Stimulated activated CD4-positive, alpha-beta T cell treated with anti-CD3 and anti-CD28 coated beads, Interleukin-1b, Interleukin-23, amount 100 ng/mL, for 24 hours (primary cell): ENCODE measurements at regions not wholly inside any gene's neighbourhood (a gene's known extent, or its start where the extent isn't known, plus 50 kb on each side); places are given as distances from the start of the nearest gene placed in this dataset.
"Not testable (repeated sequence)": the region's sequence is repeated elsewhere in the genome, so short reads cannot be mapped to it uniquely, and the experiment has no call there.

Source experiments
- DNase-seq, 4 experiments: peaks; one replicate each; pipeline ENCODE4 v3.0.0-alpha.2; 2020; ENCODE audit warnings: low read depth in 4 of 4, low spot score in 1 of 4

DNA sequence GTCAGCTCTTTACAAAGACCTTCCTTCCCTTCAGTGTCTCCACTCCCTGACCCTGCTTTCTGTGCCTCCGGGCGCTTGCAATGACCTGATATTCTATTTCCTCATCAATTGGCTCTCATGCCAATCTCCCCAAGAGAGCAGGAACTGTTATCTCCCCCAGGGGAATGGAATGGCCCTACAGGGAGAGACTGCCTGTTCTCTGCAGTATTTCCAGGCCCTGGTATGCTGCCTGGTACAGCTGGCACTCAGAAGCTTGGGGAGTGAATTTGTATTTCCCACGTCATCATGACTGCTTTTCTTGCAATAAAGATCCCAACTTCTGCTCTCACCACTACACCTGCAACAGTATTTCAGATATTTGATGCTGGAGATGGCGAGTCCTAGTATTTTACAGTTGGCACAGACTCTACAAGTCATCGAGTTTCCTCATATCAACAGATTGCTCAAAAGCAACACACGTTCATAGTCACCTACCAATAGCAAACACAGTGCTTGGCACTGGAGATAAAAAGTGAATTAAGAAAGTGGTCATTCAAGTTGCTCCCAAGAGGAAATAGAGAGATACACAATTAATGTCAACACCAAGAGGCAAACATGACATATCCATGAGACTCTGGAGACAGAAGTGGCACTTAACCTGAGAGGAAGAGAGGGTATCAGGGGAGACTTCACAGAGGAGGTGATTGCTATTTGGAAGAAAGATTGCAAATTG, 90.5 kb upstream of the EGFL6 start:
- DNase-seq: no peak

DNA sequence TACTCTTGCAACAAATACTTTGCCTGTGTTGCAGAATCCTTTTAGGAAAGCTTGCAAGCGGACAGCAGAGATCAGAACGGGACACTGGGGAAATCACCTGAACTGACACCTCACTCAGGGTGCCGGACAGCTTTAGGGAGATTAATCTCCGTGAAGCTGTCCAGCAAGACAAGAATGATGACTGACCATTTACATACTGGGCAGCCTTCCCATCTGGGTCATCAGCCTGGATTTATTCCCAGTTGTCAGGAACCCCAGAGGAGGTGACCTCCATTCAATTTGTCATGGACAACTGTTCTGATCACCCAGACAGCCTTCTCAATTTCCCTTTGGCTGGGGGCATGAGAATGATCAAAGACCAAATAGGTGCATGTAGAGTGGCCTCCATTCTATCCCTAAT, 93.0 kb upstream of the EGFL6 start:
- DNase-seq: no peak

DNA sequence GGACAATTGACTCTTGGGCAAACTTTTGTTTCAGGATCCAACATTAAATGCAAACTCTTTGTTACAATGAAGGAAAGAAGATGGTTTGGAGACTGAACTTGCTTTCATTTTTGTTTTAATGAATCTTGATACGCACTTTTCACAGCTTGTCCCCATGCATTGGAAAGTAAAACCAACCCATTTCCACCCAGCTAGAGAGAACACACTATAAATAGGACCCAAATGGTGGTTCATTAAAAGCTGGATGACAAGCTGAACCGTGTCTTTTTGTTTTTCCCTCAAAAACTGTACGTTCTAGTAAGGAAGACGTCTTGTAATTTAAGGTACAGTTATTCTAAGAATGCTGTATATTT, 95.3 kb upstream of the EGFL6 start:
- no peak for DNase-seq

DNA sequence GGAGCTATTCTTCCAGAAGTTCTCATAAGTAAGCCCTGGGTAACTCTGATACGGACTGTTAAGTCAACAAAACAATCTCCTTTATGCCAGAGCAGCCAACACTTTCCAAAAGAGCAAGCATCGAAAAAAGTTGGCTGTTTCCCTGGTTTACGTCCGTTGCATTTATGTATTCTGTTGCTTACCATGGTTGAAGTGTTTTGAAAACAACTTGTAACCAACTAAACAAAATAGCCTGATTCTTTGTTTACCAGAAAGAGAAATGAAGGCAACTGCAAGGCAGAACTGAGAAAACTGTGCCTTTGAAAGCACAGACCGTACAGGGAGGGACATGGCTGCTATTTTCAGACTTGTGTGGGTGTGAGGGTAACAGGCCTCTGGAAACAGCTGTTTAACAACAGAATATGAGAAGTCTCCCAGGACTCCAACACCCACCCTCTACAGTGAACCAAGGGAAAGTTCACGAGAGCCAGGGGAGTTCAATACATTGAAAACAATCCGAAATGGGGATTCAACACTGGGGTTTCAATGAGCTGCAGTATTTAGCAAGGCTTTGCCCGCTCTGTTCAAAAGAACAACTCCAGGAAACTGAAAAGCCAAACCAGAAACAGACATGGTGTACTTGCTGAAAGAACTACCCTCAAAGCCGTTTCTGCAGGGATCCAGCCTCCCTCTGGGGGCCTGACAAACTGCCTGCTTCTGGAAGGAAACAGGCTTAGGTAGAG, 95.8 kb upstream of the EGFL6 start:
- DNase-seq: no peak

DNA sequence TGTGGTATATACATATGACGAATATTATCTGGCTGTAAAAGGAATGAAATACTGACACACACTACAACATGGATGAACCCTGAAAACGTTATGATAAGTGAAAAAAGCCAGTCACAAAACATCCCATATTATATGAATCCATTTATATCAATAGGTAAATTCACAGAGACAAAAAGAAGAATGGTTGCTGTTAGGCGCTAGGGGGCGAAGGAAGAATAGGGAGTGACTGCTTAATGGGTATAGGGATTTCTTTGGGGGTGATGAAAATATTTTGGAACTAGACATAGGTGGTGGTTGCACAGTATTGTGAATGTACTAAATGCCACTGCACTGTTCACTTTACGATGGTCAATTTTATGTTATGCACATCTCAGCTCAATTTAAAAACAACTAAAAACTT, 96.4 kb upstream of the EGFL6 start:
- no peak for DNase-seq

DNA sequence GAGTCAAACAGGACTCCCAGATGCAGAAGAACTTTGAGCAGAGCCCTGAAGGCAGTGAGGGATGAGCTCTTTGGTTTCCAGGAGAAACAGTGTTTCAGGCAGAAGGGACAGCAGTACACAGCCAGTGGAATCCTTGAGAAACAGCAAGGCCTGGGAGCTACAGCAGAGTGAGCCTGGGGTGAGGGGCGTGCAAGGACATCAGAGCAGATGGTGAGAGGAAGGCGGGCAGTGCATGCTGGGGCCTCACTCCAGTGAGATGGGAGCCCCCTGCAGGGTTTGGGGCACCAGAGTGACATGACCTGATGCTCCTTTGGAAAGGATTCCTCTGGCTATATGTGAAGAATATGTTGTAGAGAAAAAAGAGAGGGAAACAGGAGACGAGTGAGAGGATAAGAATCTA, 98.1 kb upstream of the EGFL6 start:
- DNase-seq: no peak

DNA sequence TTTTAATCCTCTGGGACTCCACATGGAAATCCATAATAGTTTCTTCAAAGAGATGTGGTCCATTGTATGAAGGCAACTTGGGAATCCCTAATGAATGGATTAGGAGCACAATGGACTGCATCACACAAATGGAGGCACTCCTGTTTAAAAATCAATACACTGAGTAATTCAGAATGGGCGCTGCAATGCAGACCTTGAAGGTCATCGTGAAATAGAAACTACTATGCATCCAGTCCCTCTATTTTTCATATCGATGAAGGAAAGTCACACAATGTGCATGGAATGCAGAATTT, 98.8 kb upstream of the EGFL6 start:
- no peak for DNase-seq

DNA sequence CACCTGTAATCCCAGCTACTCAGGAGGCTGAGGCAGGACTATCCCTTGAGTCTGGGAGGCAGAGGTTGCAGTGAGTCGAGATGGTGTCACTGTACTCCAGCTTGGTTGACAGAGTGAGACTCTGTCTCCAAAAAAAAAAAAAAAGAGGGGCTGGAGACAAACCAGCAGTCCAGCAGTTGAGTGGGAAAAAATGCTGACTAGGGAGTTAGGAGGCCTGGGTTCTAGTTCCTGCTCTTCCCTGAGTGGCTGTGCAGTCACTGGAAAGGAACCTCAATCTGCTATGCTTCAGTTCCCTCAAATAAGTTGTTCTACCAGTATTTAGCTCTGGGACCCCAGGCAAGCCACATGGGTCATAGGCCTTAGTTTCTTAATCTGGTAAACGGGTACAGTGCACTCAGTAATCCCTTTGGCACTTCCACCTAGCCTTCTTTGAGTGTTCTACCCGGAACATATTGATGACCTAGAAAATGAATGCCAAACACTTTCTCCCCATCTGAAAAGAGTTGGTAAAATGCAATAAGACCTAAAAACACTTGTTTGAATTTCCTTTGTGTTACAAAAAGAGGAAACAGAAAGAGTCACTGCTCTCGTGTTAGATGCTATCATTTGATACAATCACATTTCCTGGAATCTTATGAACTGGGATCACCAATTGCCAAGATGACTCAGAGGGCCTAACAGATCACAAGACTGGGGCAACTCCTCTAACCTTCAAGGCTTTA, 99.3 kb upstream of the EGFL6 start:
- no peak for DNase-seq

DNA sequence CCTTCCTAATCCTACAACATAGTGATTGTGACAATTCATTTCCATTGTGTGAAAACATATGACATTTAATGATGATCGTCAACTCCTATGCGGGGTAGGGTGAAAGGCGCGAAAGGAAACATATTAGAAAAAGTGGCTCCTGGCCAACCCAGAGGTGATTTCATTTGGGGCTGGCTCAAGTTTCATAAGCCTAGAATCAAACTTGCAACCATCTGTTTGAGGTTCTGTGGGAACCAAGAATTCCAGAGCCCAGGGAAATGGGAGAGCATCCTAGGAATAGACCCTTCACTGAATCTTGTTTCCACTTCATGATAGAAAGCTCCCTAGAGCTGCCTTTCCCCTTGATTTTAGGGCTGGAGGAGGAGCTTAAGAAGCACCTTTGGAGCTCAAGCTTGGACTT, 101.3 kb upstream of the EGFL6 start:
- DNase-seq: no peak

DNA sequence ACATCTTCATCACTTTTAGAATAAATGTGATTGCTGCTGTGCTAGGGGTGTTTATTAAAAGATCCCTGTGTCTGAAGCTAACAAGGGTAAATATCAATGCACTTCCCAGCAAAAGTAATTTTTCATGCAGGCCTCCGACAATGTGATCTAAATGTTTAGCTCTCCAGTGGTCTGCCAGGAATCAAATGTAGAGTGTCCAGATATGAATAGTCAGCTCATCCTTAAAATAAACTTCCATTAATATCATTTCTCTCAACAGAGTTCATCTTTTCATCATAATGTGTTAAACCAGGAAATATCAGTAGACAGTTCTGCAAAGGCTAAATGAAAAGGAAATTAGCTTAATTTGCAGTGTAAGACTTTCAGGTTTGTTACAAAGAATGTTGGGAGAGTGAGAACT, 102.2 kb upstream of the EGFL6 start:
- DNase-seq: no peak

DNA sequence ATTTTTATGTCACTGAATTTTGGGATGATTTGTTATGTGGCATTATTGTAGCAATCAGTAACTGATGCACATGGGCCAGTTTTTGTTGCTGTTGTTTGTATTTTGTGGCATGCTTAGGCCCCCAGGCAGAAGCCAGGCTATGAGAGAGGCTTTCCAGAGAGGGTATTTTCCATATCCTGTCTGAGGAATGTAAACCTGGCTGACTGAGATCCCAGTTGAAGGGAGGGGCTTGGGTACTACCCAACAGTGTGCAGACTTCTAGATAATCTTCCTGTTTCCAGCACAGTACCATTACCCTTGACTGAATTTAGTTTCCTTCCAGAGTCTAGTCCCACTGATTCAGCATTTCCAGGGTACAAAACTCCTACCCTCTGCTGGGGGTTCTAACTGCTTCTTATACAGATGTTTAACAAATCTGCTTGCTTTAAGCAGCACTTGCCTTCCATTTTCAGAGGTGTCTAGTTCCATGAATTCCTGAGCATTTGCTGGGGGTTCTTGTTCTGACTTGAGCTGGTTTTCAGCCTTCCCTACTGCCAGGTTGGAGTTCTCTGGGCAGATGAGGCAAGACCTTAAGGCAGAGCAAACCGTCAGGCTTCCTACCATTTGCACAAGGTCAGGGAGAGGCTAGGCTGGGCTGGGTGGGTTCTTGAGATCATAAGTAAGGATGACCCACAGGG, 104.7 kb upstream of the EGFL6 start:
- no peak for DNase-seq

DNA sequence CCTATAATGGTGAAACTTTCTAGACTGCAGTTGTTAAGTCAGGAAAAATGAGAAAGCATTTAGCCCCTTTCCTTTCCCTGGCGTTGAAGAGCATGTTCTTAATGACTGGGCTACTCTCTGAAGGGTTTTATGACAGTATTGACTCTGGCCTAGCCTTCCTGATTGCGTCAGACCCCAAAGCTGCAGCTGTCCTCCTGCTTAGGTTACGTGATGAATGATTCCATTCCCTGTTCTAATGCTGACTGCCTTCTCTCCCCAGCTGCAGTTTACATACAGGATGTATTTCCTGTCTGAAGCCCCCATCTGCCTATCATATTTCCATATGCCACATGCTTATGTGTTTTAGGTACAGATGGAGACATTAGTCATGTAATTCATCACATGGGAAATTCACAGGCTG, 105.8 kb upstream of the EGFL6 start:
- DNase-seq: no peak

DNA sequence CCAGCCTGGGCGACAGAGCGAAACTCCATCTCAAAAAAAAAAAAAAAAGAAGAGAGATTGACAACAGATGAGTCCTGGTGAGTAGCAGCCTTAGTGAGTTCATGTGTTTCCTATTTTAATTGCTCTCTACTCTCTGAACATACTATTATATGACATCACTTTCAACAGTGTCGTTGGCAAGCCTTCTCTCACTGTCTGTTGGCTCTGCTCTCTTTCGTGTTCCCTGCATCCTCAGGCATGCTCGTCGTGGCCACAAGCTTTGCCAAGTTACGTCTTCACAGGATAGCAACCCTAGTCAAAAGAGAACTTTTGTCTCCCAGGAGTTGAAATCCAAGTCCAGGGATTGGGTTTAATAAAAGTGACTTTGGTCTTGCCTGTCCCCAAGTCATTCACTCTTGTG, 117.1 kb upstream of the EGFL6 start:
- DNase-seq: no peak

DNA sequence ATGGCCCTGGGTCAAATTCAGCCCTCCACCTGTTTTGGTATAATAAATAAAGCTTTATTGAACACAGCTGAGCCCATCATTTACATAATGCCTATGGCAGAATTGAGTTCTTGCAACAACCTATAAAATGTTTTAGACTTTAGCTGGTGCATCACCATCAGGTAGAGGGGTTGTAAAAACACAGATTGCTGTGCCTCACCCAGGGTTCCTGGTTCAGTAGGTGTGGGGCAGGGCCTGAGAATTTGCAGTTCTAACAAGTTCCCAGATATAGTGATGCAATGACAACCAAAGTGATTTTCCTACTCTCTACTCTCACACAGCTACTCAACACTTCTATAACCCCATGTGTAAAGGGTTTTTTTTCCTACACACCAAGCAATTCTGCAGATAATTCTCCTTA, 120.0 kb upstream of the EGFL6 start:
- no peak for DNase-seq

DNA sequence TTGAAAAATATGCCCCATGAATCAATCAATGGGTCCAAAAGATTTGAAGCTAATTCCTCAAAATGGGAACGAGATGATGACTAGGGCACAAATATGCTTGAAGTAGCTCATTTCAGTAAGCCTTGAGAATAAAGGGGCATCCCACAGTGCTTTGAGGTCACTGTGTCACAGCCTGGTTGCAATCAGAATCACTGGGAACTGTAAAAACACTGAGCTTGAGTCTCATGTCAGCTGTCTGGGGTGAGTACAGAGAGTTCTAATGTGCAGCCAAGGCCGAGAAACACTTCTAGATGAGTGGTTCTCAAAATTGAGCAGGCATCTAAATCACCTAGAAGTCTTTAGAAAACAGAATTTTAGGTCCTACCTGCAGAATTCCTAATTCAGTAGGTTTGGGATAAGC, 120.5 kb upstream of the EGFL6 start:
- no peak for DNase-seq

DNA sequence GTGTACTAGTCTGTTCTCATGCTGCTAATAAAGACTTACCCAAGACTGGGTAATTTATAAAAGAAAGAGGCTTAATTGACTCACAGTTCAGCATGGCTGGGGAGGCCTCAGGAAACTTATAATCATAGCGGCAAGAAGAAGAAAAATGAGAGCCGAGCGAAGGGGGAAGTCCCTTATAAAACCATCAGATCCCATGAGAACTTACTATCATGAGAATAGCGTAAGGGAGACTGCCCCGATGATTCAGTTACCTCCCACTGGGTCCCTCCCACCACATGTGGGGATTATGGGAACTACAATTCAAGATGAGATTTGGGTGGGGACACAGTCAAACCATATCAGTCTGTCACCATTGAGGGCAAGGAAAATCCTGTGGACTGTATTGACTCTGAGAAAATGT, 121.8 kb upstream of the ATXN3L start:
- not testable (repeated sequence) for DNase-seq

DNA sequence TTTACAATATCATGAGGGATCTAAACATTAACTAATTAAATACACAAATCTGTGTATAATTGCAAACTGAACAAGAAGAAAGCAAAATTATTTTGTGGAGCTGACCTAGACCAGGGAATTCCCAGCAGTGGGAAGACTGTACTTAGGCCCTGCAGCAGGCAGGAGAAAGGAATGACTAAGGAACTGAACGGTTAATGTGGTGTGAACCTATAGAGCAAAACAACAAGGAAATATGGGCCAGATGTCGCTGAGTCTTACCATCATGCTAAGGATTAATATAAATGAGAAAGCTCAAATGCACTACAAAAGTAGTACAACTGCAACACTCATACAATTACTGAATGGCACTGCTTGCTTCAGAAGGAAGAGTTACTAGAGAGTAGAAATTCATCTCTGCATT, 120.3 kb upstream of the ATXN3L start:
- DNase-seq: no peak

DNA sequence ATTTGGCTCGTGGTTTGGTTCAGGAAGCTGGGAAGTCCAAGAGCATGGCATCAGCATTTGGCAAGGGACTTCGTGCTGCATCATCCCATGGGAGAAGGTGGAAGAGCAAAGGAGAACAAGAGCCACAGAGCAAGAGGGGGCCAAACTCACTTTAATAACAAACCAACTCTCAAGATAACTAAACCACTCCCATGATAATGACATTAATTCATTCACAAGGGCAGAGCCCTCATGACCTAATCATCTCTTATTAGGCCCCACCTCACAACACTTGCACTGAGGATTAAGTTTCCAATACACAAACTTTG, 113.4 kb upstream of the ATXN3L start:
- no peak for DNase-seq

DNA sequence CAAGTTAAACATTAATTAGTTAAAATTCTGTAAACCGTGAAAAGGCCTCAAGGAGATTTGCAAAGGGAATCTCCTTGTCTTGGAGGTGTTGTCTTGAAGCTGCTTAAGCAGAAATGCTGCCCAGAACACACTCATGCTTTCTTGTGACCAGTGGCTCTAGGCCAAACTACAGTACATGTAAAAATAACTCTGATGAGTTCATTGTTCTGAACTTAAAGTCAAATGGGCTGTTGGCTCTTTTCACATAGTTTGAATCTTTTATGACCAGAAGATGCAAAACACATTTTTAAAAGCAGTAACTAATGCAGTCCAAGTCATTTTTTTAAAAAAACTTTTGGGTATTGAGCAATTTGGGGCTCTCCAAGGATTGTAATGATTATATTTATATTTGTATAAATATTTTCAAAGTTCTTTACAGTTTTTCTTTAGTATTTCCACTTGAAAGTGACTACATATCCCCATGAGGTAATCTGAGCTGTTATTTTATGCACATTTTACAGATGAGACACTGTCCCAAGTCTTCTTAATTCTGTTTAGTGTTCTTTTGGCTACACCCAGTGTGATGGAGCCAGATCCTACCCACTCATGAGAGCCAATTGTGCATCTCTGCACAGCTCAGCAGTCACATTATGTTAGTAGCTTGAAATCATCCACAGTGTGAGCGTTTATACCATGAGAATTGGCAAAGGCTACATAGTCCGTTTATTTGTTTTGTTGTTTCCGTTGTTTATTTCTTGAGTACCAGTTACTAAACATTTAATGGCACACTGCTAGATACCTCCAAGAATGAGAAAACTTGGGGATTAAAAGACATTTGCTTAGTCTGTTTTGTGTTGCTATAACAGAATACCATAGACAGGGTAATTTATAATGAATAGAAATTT, 112.8 kb upstream of the ATXN3L start:
- no peak for DNase-seq

DNA sequence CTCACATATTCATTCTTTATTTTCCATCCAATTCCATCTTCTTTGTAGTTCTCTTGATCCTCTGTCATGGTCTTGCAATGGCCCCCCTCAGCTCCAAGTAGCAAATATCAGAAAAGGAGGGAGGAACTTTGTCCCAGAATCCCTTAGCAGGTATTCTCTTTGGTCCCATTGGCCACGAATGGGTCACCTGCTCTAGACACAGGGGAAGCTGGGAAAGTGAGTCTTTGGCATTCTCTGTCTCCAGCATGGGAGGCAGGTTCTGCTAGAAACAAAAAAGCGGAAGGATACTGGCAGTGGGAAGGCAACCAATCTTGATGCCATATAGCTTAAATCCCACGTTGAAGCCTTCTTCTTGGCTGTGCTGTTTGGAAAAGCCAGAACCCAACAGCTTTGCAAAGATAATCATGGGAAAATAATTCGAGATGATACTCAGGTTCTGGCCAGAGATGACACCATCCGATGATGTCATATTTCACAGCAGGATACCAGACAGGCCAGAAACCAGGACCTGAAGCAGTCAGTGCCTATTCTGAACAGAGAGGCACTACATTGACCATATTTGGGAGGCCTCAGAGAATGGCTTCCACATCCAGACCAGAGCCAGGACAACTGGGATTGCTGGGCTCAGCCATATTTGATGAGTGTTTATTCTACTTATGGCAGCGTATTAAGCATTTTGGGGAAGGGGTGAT, 110.4 kb upstream of the ATXN3L start:
- no peak for DNase-seq
